Activated CD8-positive, alpha-beta memory T cell treated with anti-CD3 and anti-CD28 coated beads for 48 hours (primary cell): ENCODE measurements at regions not wholly inside any gene's neighbourhood (a gene's known extent, or its start where the extent isn't known, plus 50 kb on each side); places are given as distances from the start of the nearest gene placed in this dataset.

ENCODE experiments used
- DNase-seq, 3 experiments: peaks; one replicate each; pipeline ENCODE4 v3.0.0-alpha.2; 2020; ENCODE audit warnings: low read depth in 2 of 3, low spot score in 2 of 3

- DNase-seq, result no peak
Observed at GRCh38 chr5:67488885-67489284, 292.3 kb upstream of the CD180 start.

GRCh38 chr5:67487862-67488261 is 291.3 kb upstream of the CD180 start:
- no peak for DNase-seq

GRCh38 chr5:67483453-67484030 is 286.9 kb upstream of the CD180 start:
- no peak for DNase-seq

GRCh38 chr5:67481362-67481761 is 284.8 kb upstream of the CD180 start:
- no peak for DNase-seq

GRCh38 chr5:67478337-67478736 is 281.7 kb upstream of the CD180 start:
- DNase-seq, result no peak

GRCh38 chr5:67476995-67477394 is 280.4 kb upstream of the CD180 start:
- DNase-seq, result no peak

GRCh38 chr5:67476531-67476930 is 279.9 kb upstream of the CD180 start:
- no peak for DNase-seq

- no peak for DNase-seq
Observed at GRCh38 chr5:67475489-67475888, 278.9 kb upstream of the CD180 start.

- no peak for DNase-seq
Observed at GRCh38 chr5:67474597-67475238, 278.1 kb upstream of the CD180 start.

GRCh38 chr5:67467110-67467509 is 270.5 kb upstream of the CD180 start:
- no peak for DNase-seq

GRCh38 chr5:67465537-67466207 is 269.1 kb upstream of the CD180 start:
- no peak for DNase-seq

GRCh38 chr5:67462147-67462546 is 265.5 kb upstream of the CD180 start:
- DNase-seq, result no peak

- DNase-seq, result no peak
Observed at GRCh38 chr5:67459253-67459652, 262.7 kb upstream of the CD180 start.

GRCh38 chr5:67455970-67456369 is 259.4 kb upstream of the CD180 start:
- no peak for DNase-seq

GRCh38 chr5:67454957-67455561 is 258.5 kb upstream of the CD180 start:
- DNase-seq, result no peak

GRCh38 chr5:67453111-67453905 is 256.7 kb upstream of the CD180 start:
- no peak for DNase-seq

GRCh38 chr5:67451640-67452279 is 255.2 kb upstream of the CD180 start:
- DNase-seq, result no peak

GRCh38 chr5:67447732-67448131 is 251.1 kb upstream of the CD180 start:
- no peak for DNase-seq

GRCh38 chr5:67437905-67438845 is 241.6 kb upstream of the CD180 start:
- no peak for DNase-seq

GRCh38 chr5:67435032-67435431 is 238.4 kb upstream of the CD180 start:
- DNase-seq, result no peak
